ENCODE measurements at regions not wholly inside any gene's neighbourhood (a gene's known extent, or its start where the extent isn't known, plus 50 kb on each side); places are given as distances from the start of the nearest gene placed in this dataset.

GRCh38 chr5:160978944-160979343, 126.9 kb upstream of the ATP10B start:
- TF ChIP-seq CTCF (IDR thresholded peaks at IDR 0.05) (no peak), POLR2AphosphoS5 (IDR thresholded peaks at IDR 0.05) (no peak), POLR2A (IDR thresholded peaks at IDR 0.05) (no peak), EP300 (IDR thresholded peaks at IDR 0.05) (no peak)
